Skin epidermis (tissue), 12 donors: ENCODE measurements at regions not wholly inside any gene's neighbourhood (a gene's known extent, or its start where the extent isn't known, plus 50 kb on each side); places are given as distances from the start of the nearest gene placed in this dataset.

Experiments used
- H3K27ac ChIP-seq, 21 experiments: fragments of 200-600 bp; sonication (generic) in 11 of 21; one replicate each; pipeline ENCODE4 v1.5.0; 2020; ENCODE audit warnings: mild to moderate bottlenecking in 3 of 21, inconsistent platforms in 2 of 21, moderate library complexity in 2 of 21
- H3K4me3 ChIP-seq, 7 experiments: fragments of 200-600 bp; sonication (generic) in 2 of 7; one replicate each; pipeline ENCODE4 v1.5.0; 2020; ENCODE audit warnings: inconsistent platforms in 2 of 7, mild to moderate bottlenecking in 2 of 7, moderate library complexity in 1 of 7

DNA sequence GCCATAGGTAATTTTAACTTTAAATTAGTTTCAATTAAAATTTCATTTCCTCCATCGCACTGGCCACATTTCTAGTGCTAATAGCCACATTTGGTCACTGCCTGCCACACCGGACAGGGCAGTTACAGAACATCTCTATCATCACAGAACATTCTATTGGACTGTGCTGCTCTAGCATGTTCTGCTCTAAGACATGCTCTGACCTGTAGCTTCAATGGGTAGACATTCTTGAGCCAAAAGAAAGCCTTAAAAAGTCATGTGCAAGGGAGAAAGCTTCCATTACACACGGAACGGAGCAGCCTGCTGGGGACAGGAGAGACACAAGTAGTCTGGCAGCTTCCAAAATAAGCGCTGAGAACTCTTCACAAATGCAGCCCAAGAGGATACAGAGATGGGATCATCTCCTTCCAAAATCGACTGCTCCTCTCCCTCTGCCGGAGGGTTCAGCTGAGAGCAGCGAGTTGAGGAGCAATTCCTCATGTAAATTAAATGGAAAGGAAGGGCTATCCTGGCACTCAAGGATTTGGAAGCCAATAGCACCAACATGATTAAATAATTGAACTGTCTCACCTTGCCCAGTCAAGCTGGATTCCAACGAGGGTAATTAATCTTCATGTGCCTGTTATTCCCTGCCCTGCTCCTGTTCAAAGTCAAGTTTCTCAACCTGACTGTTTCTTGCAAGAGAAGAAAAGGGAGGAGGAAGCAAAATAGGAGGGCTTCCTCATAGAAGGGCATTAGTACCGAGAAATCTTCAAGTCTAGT is 336.4 kb upstream of the NOCT start:
- no peak overlapping the region for H3K27ac ChIP-seq

DNA sequence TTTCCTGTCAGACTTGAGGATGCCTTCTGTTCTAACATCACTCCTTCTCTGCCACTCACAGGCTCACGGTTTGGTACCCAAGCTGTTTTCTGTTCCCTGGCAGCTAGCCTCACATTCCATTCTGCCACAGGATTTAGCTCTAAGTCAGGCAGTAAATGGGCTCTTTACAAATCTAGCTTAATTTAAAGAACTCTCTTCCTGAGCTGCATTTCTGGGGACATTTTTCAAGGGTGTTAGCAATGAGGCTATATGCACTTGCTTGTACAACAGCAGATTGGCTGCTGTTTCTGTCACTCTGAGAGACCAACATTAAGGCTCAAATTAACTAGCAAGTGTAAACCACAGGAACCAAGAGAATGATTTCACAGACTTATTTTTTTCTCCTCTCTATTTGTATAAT is 337.8 kb upstream of the NOCT start:
- no peak overlapping the region for H3K27ac ChIP-seq

More for the DNA sequence above, 336.4 kb upstream of the NOCT start:
- H3K4me3 ChIP-seq: no peak overlapping the region

DNA sequence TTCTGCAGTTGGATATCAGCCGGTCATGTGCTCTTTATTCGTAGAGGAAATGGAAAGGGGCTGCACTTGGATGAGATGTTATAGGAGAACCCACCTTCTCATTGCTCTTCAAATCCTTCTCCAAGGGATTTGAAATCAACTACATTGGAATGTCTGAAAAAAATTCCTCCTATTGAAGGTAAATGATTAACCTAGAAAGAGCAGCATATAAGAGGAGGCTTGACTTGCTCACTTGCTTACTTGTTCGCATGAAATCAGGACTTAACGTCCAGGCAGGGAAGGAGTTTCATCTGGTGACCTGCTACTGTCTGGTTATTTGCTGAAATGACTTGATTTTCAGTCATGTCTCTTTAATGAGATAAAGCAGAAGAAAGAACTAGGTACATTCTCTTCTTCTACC is 338.4 kb upstream of the NOCT start:
- no peak overlapping the region for H3K4me3 ChIP-seq

More for the DNA sequence above, 337.8 kb upstream of the NOCT start:
- H3K4me3 ChIP-seq: no peak overlapping the region

DNA sequence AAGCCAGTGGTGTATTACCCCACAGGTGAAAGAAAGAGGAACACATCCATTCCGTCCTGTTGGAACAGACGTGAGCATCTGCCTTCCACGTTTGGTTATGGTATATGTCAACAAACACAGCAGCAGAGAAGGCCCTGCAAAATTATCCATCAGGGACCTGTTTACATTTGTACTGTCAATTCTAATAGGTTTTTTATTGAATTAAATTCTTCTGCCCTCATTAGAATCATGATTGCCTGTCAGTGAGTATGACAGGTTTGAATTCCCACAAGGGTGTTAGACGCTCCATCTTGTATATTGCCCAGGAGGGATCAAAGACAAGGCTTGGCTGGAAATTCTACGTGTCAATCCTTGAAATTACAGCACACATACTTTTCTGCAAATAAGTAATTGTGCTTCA is 339.9 kb upstream of the NOCT start:
- H3K27ac ChIP-seq: no peak overlapping the region
- no peak overlapping the region for H3K4me3 ChIP-seq

More for the DNA sequence above, 338.4 kb upstream of the NOCT start:
- no peak overlapping the region for H3K27ac ChIP-seq

DNA sequence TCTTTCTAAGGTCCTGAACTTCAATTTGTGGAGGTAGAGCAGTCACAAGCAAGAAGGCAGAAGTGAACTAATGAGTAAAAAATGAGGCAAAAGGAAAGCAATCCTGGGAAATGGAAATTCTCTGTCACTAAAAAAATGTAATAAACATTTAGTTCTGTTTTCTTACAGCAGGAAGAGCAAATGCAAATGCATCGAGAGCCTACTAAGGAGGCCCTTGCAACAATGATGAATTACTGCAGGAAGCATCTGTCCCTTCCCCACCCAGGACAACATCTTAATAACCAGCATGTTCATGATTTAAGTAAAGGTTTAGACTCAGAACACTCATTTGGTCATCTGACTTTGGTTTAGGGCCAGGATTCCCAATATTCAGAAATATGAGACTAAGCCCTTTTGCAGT is 341.4 kb upstream of the NOCT start:
- no peak overlapping the region for H3K27ac ChIP-seq
- no peak overlapping the region for H3K4me3 ChIP-seq

DNA sequence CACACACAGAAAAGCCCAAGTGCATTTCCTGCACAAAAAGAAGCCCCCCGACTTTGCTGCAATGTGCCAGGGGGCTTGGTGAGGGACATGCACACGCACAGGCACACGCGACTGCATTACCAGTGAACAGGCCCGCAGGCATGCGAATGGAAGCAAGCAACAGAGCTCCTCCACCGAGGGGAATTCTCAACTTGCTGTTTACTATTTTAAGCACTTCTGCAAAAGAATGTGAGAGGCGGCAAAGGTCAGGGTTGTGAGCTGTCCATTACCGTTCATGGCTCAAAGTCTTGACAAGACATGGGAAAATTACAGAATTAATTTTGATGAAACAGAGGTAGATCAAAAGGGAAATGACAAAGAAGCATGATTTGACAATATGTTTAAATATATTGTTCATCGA is 342.5 kb upstream of the NOCT start:
- no peak overlapping the region for H3K4me3 ChIP-seq
- no peak overlapping the region for H3K27ac ChIP-seq

DNA sequence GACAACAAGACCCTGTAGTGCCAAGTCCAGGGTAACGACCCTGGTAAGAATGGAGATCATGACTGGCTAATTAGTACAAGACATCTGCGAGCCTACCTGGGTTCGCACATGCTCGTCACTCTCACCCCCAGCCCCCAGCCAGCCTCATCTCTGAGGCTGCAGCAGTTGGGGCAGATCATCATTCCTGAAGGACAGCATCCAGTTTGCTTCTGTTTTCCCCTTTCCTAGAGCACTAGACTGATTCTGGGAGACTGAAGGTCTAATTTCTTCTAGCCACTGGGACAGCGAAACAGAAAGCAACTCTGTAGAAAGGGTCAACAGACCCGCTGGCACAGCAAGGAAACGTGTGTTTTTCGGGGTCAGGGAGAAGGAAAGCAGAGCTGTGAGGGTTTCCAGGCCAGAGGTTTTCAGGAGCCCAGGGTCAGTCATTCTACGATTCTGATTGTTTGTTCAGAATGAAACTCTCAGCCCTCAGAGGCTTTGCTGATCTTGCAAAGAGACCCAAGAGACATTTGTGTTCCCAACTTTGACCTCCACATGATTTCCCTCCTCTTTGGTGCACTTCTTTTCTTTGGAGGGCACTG is 343.1 kb upstream of the NOCT start:
- Histone ChIP-seq H3K27ac (no peak overlapping the region), H3K4me3 (no peak overlapping the region)

DNA sequence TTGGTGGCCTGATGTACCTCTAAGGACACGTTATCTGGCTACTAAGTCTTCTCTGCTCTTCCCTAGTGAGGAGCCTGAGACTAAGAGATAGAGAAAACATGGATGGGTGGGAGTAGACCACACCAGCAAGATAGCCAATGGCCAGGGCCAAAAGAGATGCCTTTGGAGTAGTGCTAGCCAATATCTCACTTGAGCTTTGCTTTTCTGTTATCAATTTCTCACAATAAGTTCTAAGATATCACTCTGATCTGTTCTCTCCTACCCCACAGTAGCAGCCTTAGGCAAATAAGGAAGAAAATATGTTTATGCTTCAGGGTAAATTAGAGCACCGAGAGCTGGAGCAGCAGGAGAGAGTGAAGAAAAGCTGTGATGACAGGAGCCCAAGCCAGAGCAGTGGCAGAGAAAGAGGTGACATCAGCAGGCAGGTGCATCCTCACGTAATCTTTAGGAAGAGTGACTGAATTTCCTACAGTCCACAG is 343.9 kb upstream of the NOCT start:
- Histone ChIP-seq H3K4me3 (no peak overlapping the region), H3K27ac (no peak overlapping the region)

- Histone ChIP-seq H3K27ac (no peak overlapping the region), H3K4me3 (no peak overlapping the region)
Observed at GRCh38 chr4:138671106-138671505, 344.5 kb upstream of the NOCT start.

GRCh38 chr4:138670681-138671080 is 344.9 kb upstream of the NOCT start:
- Histone ChIP-seq H3K27ac (no peak overlapping the region), H3K4me3 (no peak overlapping the region)

- no peak overlapping the region for H3K27ac ChIP-seq
- H3K4me3 ChIP-seq: no peak overlapping the region
Observed at GRCh38 chr4:138669479-138670315, 345.9 kb upstream of the NOCT start.

DNA sequence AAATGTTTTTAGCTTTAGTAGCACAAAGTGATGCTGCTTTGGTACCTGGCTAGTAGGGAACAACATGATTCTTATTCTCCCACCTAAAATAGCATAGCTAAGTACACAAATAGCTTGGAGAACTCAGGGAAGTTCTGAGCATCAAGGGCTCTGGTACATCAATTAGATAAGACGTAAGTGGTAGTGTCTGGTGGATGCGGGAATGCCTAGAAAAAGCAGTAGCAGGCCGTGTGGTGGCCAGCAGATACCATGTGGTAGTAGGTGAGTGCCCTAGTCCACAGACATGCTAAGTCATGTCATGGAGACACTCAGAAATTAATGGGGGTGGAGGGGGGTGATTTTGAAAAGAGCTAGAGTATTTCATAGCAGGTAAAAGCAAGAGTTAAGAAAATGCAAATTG is 347.3 kb upstream of the NOCT start:
- no peak overlapping the region for H3K4me3 ChIP-seq
- H3K27ac ChIP-seq: no peak overlapping the region

- no peak overlapping the region for H3K4me3 ChIP-seq
- H3K27ac ChIP-seq: no peak overlapping the region
Observed at GRCh38 chr4:138666366-138666765, 349.2 kb upstream of the NOCT start.

DNA sequence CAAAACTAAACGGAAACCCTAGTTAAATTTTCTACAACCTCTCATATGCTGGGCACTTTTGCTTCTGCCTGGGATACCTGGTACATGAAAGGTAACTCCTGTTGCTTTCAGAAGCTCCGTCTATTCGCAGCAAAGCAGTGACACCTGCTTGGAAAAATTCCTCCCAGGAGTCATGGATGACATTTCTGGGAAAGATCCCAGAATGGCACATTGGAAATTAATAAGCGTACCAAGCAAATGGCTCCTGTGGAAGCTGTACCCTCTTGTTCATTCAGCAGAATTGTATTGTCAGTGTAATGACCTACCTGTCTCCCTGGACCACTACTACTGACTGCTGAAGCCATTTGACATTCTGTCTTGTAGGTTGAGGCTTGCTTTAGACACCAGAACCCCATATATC is 349.7 kb upstream of the NOCT start:
- H3K27ac ChIP-seq: no peak overlapping the region

DNA sequence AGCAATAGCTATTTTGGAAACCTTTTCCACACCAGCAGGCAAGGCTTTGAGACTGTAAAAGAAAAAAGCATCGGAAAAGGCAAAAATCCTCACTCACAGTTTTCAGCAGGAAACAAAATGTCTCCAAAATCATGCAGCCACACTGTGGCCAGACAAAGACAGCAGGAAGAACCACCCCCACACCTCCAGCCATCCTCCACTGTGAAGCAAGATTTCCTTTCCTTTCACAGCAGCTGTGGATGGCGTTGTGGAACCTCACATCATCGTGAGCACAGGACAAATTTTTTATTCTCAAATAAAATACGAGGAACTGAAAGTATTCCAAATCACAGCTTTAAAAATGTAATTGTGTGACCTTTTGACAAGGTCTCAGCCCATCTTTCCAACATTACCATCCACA is 351.7 kb upstream of the NOCT start:
- Histone ChIP-seq H3K4me3 (no peak overlapping the region), H3K27ac (no peak overlapping the region)

More for the DNA sequence above, 349.7 kb upstream of the NOCT start:
- no peak overlapping the region for H3K4me3 ChIP-seq

DNA sequence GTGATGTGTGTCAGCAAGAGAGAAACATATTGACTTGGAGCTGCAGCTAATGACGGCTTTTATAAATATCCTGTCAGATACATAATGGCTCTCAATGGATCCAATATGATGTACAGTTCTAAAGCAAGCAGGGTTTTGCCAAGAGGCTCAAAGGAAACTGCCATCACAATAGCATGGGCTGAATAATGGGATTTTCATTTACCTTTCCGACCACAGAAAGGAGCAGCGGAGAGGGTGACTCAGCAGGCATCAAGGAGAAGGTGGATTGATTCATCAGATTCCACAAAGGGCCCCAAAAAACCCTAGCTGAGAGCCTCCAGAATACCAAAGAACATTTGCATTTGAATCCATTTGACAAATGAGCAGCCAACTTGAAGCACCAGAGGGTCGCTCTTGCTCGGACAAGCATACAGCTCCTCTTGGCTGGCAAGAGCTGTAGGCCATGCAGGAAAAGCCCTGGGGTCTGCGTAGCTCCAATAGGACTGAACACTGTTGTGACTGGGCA is 355.7 kb upstream of the NOCT start:
- H3K4me3 ChIP-seq: no peak overlapping the region

DNA sequence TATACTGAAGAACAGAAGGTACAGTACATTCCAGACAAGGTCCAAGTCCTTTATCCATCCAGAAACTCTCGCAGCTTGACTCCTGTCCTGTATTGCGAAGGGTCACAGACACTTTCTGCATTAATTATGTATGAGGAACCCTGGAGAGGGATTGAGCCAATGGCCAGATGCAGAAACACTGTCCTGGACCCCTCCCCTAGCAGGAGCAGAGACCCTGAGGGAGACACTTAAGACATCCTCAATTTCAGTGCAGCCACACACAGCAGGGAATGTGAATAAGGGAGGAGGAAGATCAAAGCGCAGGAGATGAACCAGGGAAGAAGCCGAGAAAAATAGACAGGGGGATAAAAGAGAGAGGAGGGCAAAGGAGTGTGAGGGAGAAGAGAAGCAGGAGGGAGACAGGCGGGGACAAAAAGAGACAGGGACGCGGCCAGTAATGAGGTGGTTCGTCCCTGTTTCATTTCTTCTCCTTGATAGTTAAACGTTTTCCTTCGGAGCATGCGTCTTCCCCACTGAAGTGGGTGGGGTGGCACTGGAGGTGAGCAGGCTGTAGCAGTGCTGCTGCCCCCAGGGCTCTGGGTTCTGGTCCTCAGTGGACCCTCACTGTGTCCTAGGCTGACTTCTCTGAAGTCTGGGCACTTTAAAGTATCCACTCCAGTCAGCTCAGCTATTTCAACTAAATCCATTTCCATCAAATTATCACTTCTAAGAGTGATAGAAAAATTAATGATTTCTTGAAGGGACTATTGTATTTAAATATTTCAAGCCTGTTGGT is 356.4 kb upstream of the NOCT start:
- no peak overlapping the region for H3K27ac ChIP-seq

More for the DNA sequence above, 355.7 kb upstream of the NOCT start:
- H3K27ac ChIP-seq: no peak overlapping the region

DNA sequence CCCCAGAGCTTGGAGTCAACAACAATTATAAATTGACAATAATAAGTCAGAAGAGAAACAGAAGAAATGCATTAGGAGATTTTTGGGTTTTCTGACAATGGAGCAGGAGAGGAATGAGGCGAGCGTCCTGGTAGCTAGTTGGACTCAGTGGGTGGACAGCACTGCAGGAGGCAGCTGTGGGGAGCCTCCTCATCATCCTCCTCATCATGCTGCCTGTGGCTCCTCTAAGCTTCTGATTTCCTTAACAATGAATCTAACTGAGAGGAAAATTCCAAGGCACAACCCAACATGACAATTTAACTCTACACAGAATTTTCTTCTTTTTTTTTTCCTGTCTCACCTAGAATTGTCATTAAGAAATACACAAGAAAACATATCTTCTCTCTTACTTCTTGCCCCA is 357.1 kb upstream of the NOCT start:
- Histone ChIP-seq H3K27ac (no peak overlapping the region), H3K4me3 (no peak overlapping the region)

More for the DNA sequence above, 356.4 kb upstream of the NOCT start:
- no peak overlapping the region for H3K4me3 ChIP-seq

- no peak overlapping the region for H3K4me3 ChIP-seq
- no peak overlapping the region for H3K27ac ChIP-seq
Observed at GRCh38 chr4:138656990-138657389, 358.6 kb upstream of the NOCT start.

DNA sequence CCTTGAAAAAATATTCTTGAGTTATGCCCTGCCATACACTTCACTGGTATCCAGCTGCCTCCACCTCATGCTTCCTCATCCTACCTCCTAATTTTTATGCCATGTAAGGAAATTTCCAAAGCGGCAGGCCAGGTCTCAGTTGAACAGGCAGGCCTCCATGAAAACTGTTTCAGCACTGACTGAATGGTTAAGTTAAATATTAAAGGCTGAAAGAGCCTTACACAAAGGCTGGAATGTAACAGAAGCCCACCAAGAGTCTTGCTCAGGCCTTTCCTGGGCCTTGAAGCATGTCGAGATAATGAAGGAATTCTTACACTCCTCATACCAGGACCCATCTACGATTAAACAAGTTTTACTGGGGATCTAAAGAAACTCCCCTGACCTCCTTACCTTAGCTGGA is 359.6 kb upstream of the NOCT start:
- H3K4me3 ChIP-seq: no peak overlapping the region
- H3K27ac ChIP-seq: no peak overlapping the region
